Small intestine (tissue), 7 donors: ENCODE measurements at regions not wholly inside any gene's neighbourhood (a gene's known extent, or its start where the extent isn't known, plus 50 kb on each side); places are given as distances from the start of the nearest gene placed in this dataset.

Experiments
- DNase-seq, 2 donors: peaks; one replicate each; pipeline versions ENCODE4 v3.0.0 to v3.0.0-alpha.2; 2013
- FAIRE-seq: peaks from 2 replicates; lab custom pipeline; 2012; peaks lifted over from hg19 to GRCh38; lab: Jason Lieb, UNC
- H3K27ac ChIP-seq, 3 donors: one replicate each; pipeline ENCODE4 v1.5.1; 2013; ENCODE audit warnings: low read length in 2 of 3, mild to moderate bottlenecking in 2 of 3, control low read depth in 1 of 3, inconsistent platforms in 1 of 3, low read depth in 1 of 3, moderate library complexity in 1 of 3
- H3K27me3 ChIP-seq, 3 donors: one replicate each; pipeline ENCODE4 v1.6.1; 2013; ENCODE audit warnings: low read length in 3 of 3, inconsistent platforms in 1 of 3; ENCODE audit not compliant: control insufficient read depth in 3 of 3, insufficient read depth in 3 of 3
- H3K36me3 ChIP-seq, 3 donors: one replicate each; pipeline ENCODE4 v1.6.1; 2013; ENCODE audit warnings: low read length in 3 of 3, inconsistent platforms in 1 of 3, low read depth in 1 of 3, mild to moderate bottlenecking in 1 of 3, moderate library complexity in 1 of 3; ENCODE audit not compliant: control insufficient read depth in 3 of 3, insufficient read depth in 2 of 3
- H3K4me1 ChIP-seq, 3 donors: one replicate each; pipeline ENCODE4 v1.6.1; 2013; ENCODE audit warnings: low read length in 2 of 3, inconsistent platforms in 1 of 3, low read depth in 1 of 3, mild to moderate bottlenecking in 1 of 3, moderate library complexity in 1 of 3; ENCODE audit not compliant: control insufficient read depth in 3 of 3, insufficient read depth in 2 of 3
- H3K4me3 ChIP-seq, 3 donors: one replicate each; pipeline ENCODE4 v1.5.1; 2013; ENCODE audit warnings: low read length in 3 of 3, control low read depth in 1 of 3, inconsistent platforms in 1 of 3, low read depth in 1 of 3, mild to moderate bottlenecking in 1 of 3, moderate library complexity in 1 of 3
- H3K9me3 ChIP-seq, 2 donors: one replicate each; pipeline ENCODE4 v1.6.1; 2013; ENCODE audit warnings: low read depth in 1 of 2, low read length in 1 of 2; ENCODE audit not compliant: control insufficient read depth in 2 of 2, insufficient read depth in 1 of 2
- WGBS, 3 donors: extraction: QIAGEN DNeasy Blood & Tissue Kit; methylation state at CpG; one replicate each; pipeline ENCODE4 v1.1.7; 2013; 5-methylcytosine and 5-hydroxymethylcytosine counted together
- donor health status: healthy with polysubstance abuse.
- donor health status: control.
- donor health status: control.
- donor health status: Bipolar disorder and iron deficiency.
- donor health status: healthy.

DNA sequence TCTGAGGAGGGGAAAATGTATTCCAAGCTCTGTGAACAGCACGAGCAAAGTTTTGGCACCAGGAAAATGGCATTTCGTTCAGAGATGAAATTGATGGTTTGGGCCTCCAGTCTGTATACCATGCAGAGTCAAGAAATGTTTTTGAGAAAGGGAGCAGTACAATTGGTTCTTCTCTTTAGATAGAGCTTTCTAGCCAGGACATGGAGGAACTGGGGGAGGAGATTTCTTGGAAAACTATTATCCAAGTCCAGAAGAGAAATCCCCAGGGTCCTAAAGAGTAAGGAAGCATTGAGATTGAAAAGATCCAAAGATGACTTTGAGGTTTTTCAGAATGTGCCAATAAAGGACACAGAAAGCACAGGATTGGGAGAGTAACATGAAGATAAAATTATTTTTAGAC is 432.4 kb downstream of the TNS1 start:
- Histone ChIP-seq H3K9me3 (no peaks in the 10 kb centered on the region), H3K4me1 (no peaks in the 10 kb centered on the region), H3K4me3 (no peak overlapping the region), H3K27ac (no peak overlapping the region), H3K27me3 (no peaks in the 10 kb centered on the region), H3K36me3 (no peaks in the 10 kb centered on the region)
- DNase-seq, result no peak
- 77 to 84% (median 81%) methylated on average over 2 of the region's 2 CpGs for WGBS, 3 donors
- FAIRE-seq, result no peak

DNA sequence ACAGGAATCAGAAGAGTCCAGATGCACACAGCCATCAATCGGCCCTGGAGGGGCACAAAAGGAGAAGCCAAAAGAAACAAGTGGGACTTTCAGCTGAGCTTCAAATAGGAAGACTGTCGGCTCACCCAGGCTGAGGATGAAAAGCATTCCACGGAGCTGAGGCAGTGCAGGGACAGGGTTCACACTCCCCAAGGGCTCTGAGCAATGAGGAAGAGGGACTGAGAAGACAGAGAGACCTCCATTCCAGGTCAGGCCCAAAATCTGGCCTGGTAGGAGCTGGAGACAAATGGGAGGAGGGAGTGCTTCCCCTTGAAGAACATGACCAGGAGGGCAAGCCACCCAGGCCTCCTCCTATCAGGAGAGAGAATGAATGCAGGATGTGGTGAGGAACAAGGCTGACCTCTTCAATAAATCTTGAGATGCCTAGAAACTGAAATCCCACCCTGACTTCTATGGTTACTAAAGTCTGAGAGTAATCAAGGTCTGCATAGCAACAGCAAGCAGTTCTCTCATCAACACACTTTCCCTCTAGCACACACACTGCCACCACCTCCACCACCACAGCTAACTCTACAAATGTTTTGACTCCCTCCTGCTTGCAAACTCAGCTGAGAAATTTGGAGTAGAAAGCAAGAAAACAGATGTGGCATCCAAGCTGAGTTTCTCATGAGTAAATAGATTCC is 434.4 kb downstream of the TNS1 start:
- H3K27ac ChIP-seq, result no peak overlapping the region
- H3K36me3 ChIP-seq, result no peaks in the 10 kb centered on the region
- no peak for DNase-seq
- no peaks in the 10 kb centered on the region for H3K4me1 ChIP-seq
- H3K4me3 ChIP-seq, result no peak overlapping the region
- 68 to 72% (median 71%) methylated on average over 3 of the region's 3 CpGs for WGBS, 3 donors
- H3K9me3 ChIP-seq, result no peaks in the 10 kb centered on the region
- no peak for FAIRE-seq
- H3K27me3 ChIP-seq, result no peaks in the 10 kb centered on the region

DNA sequence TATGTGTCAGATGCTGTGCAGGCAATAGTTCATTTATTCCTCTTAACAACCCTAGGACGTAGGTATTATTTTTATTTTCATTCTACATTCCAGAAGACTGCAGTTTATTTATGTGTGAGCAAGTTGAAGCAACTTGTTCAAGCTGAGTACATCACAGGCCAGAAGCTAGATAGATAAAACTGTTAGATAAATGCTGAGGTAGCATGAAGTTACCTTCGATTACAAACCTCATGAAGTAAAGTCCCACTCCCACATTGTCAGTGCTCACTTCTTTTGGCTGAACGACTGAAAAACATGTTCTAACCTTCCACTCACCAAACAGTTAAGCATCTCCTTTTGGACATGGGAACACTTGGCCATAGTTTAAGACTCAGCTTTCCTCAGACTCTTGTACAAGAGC is 439.2 kb downstream of the TNS1 start:
- 74 to 80% (median 77%) methylated on average over 3 of the region's 3 CpGs for WGBS, 3 donors
- Histone ChIP-seq H3K4me1 (no peaks in the 10 kb centered on the region), H3K27me3 (no peaks in the 10 kb centered on the region), H3K27ac (no peak overlapping the region), H3K9me3 (peaks cover 0 to 11% of the 10 kb centered on the region in 2 donors), H3K4me3 (no peak overlapping the region), H3K36me3 (no peaks in the 10 kb centered on the region)
- DNase-seq (no peak), FAIRE-seq (no peak)

DNA sequence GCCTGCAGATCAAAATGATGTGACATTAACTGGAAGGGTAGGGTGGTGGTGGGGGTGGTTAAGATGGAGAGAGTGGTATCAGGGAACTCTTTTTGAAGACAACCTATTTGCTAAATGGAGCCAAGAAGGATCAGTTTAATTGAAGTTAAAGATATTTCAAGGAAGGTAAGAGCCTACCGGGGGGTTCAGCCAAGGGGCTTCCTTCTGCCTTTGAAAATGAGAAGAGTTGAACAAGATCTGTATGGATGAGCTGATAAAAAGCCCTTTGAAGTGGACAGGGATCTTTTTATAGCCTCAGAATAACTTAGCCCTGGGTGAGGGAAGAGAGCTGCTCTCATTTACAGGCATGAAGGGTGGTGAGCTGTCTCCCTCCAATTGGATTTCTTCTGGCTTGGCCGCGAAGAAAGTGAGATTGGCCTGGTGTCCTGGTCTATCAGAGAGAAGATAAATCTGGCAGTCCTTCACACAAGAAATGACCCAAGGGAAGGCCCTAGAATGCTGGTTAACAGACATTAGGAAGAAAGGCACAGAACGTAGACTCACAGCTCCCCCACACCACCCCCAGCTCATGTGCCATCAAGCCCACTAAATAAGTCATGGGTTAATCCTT is 439.8 kb downstream of the TNS1 start:
- Histone ChIP-seq H3K27ac (no peak overlapping the region), H3K4me1 (no peaks in the 10 kb centered on the region), H3K9me3 (peaks cover 0 to 11% of the 10 kb centered on the region in 2 donors), H3K27me3 (peaks cover 0 to 3% (median 0%) of the 10 kb centered on the region in 3 donors), H3K4me3 (no peak overlapping the region), H3K36me3 (no peaks in the 10 kb centered on the region)
- WGBS, 3 donors, result 85 to 96% (median 88%) methylated on average over 4 of the region's 4 CpGs
- FAIRE-seq (no peak), DNase-seq (no peak)

DNA sequence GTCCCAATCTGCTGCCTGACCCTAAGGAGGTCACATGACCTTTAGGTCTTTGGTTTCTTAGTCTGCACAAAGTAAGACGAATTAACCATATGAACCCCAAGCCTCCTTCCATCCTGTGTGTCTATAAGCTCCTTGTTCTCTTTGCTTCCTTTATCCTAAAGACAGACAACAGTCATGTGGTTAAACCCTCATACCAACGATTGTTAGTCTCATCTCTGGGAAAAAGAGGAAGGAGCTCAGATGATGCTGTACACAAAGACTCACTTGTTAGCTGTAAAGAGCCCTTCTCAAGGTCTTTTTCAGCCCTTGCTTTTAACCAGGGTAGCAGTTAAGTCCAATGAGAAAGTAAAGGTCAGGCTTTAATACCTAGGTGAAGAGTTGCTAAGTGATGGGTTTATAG is 443.7 kb downstream of the TNS1 start:
- Histone ChIP-seq H3K36me3 (no peaks in the 10 kb centered on the region), H3K9me3 (peaks cover 0 to 11% of the 10 kb centered on the region in 2 donors), H3K4me1 (no peaks in the 10 kb centered on the region), H3K4me3 (no peak overlapping the region), H3K27ac (no peak overlapping the region), H3K27me3 (peaks cover 0 to 6% (median 0%) of the 10 kb centered on the region in 3 donors)
- no peak for DNase-seq
- 71 to 75% (median 74%) methylated on average over 2 of the region's 2 CpGs for WGBS, 3 donors
- FAIRE-seq, result no peak

DNA sequence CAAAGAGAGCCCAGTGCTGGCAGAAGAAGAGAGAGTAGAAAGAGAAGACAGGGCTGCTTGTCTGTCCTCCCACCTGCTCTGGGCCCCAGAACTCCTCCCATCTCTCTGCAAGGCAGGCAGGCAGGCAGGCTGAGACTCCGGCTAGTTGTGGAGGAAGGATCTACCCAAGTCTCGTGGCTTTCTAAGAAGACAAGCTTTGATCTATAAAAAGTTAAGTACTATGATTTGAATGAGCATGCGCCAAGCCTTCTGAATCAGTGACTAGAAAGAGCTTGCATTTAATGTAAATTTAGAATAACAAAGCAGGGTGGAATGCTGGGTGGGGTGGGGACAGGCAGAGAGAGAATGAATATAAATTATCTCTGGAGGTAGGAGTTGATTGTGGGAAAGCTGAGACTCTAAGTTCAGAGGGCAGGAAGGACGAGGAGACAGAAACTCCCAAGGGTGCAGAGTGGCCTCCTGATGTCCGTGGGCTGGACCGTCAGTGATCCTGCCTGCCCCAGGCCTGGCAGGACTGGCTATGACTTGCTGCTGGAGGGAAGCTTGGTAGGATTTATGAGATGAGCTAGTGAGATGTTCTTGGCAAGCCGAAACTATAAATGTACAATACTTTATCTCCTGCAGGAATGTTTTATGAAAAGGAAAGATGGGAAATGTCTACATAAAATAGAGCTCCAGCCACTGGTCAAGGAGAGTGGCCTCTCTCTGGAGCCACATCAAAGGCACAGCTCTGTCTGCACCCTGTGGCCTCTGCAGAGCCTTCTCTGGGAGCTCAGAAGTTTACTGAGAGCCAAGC is 447.5 kb downstream of the TNS1 start:
- no peak overlapping the region for H3K27ac ChIP-seq
- no peak overlapping the region for H3K4me3 ChIP-seq
- FAIRE-seq, result no peak
- 54 to 62% (median 60%) methylated on average over 7 of the region's 7 CpGs for WGBS, 3 donors
- peaks cover 0 to 6% (median 0%) of the 10 kb centered on the region in 3 donors for H3K27me3 ChIP-seq
- H3K9me3 ChIP-seq, result no peaks in the 10 kb centered on the region
- H3K4me1 ChIP-seq, result no peaks in the 10 kb centered on the region
- no peak for DNase-seq
- H3K36me3 ChIP-seq, result no peaks in the 10 kb centered on the region

DNA sequence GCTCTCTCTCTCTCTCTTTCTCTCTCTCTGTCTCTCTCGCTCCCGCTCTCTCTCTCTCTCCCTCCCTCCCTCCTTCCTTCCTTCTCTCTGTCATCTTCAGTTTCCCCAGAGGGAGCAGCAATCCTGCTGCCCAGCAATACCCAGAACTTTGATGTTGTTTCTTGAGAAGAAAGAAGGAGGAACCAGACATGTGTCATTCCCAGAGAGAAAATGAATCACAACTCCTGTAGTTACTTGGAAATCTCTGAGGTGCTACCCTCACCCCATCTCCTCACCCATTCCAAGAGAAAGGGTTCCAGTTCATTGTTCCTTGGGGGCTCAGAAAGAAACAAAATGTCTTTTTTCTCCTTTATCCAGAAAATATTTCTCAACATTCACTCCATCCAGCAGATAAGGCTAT is 449.1 kb downstream of the TNS1 start:
- WGBS, 3 donors, result 78 to 82% (median 82%) methylated on average over 2 of the region's 2 CpGs
- H3K27ac ChIP-seq, result no peak overlapping the region
- H3K9me3 ChIP-seq, result no peaks in the 10 kb centered on the region
- no peaks in the 10 kb centered on the region for H3K36me3 ChIP-seq
- H3K27me3 ChIP-seq, result peaks cover 0 to 6% (median 0%) of the 10 kb centered on the region in 3 donors
- DNase-seq, result no peak
- H3K4me3 ChIP-seq, result no peak overlapping the region
- no peaks in the 10 kb centered on the region for H3K4me1 ChIP-seq
- FAIRE-seq, result no peak

DNA sequence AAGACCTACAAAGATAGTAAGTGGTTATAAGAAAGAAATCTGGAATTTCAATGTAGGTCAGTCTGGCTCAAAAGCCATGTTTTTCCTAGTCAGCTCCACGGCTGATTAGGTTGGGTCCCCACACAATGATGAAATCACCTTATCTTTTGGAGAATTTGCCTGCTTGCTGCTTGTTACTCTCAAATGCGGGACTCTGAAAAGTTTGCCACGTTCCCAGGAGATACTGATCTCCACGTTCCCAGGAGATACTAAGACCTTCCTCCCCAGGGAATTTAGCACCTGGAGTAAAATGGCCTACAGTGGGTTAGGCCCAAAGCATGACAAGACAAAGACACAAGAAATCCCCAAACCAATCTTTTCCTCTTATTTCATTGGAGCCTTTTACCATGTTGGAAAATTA is 449.6 kb downstream of the TNS1 start:
- FAIRE-seq, result no peak
- no peaks in the 10 kb centered on the region for H3K9me3 ChIP-seq
- WGBS, 3 donors, result 65 to 80% (median 74%) methylated on average over 4 of the region's 4 CpGs

More for the DNA sequence above, 449.6 kb downstream of the TNS1 start:
- Histone ChIP-seq H3K27ac (no peak overlapping the region), H3K27me3 (peaks cover 0 to 5% (median 0%) of the 10 kb centered on the region in 3 donors), H3K4me3 (no peak overlapping the region), H3K36me3 (no peaks in the 10 kb centered on the region), H3K4me1 (no peaks in the 10 kb centered on the region)
- DNase-seq, result no peak
